CD4-positive, alpha-beta memory T cell (primary cell): ENCODE measurements at regions not wholly inside any gene's neighbourhood (a gene's known extent, or its start where the extent isn't known, plus 50 kb on each side); places are given as distances from the start of the nearest gene placed in this dataset.

Source experiments
- CTCF ChIA-PET: fragments of 350-600 bp; sonication (Branson Sonifier 250); formaldehyde crosslinking; loops from one replicate; lab custom pipeline; 2021; ENCODE audit warnings: inconsistent platforms; ENCODE audit not compliant: partially characterized antibody; lab: Charles Lee
- POLR2A ChIA-PET: fragments of 350-600 bp; sonication (Branson Sonifier 250); formaldehyde crosslinking; loops from one replicate; lab custom pipeline; 2021; ENCODE audit not compliant: partially characterized antibody; lab: Charles Lee
- DNase-seq, 5 donors: peaks; one replicate each; pipeline versions ENCODE4 v3.0.0 to v3.0.0-alpha.2; 2020 to 2022; ENCODE audit warnings: mixed read lengths in 1 of 5
- H3K27ac ChIP-seq: one replicate; pipeline ENCODE4 v1.7.0; 2013; ENCODE audit warnings: low read depth, low read length
- H3K27me3 ChIP-seq: 2 replicates; pipeline ENCODE4 v1.7.0; 2013; ENCODE audit warnings: mild to moderate bottlenecking, low read length, moderate library complexity; ENCODE audit not compliant: insufficient read depth
- H3K36me3 ChIP-seq: 2 replicates; pipeline ENCODE4 v1.7.0; 2013; ENCODE audit warnings: mild to moderate bottlenecking, low read length, moderate library complexity; ENCODE audit not compliant: insufficient read depth
- H3K4me1 ChIP-seq: 2 replicates; pipeline ENCODE4 v1.7.0; 2013; ENCODE audit warnings: mild to moderate bottlenecking, low read length, moderate library complexity; ENCODE audit not compliant: insufficient read depth
- H3K4me3 ChIP-seq, 2 donors: one replicate each; pipeline ENCODE4 v1.7.0; 2013; ENCODE audit warnings: low read length in 2 of 2, mild to moderate bottlenecking in 1 of 2
- H3K9me3 ChIP-seq, 2 donors: one replicate each; pipeline ENCODE4 v1.7.0; 2013; ENCODE audit warnings: low read length in 2 of 2, control low read depth in 1 of 2; ENCODE audit not compliant: control insufficient read depth in 1 of 2
- H3K27ac Mint-ChIP-seq, 7 donors: one replicate each; pipeline ENCODE4 v1.8.0; 2020 to 2021; ENCODE audit warnings: mixed read lengths in 7 of 7, mild to moderate bottlenecking in 6 of 7, inconsistent platforms in 3 of 7, moderate library complexity in 3 of 7
- H3K27me3 Mint-ChIP-seq, 2 donors: one replicate each; pipeline ENCODE4 v1.8.0; 2020 to 2021; ENCODE audit warnings: mixed read lengths in 2 of 2
- H3K36me3 Mint-ChIP-seq, 2 donors: one replicate each; pipeline ENCODE4 v1.8.0; 2020 to 2021; ENCODE audit warnings: mixed read lengths in 2 of 2, inconsistent platforms in 1 of 2, mild to moderate bottlenecking in 1 of 2
- H3K4me1 Mint-ChIP-seq, 4 donors: one replicate each; pipeline ENCODE4 v1.8.0; 2020 to 2021; ENCODE audit warnings: mixed read lengths in 4 of 4, mild to moderate bottlenecking in 1 of 4
- H3K4me3 Mint-ChIP-seq, 8 donors: one replicate each; pipeline ENCODE4 v1.8.0; 2020 to 2021; ENCODE audit warnings: mixed read lengths in 8 of 8, mild to moderate bottlenecking in 7 of 8, moderate library complexity in 6 of 8, inconsistent platforms in 3 of 8
- H3K9me3 Mint-ChIP-seq, 8 donors: one replicate each; pipeline ENCODE4 v1.8.0; 2020 to 2021; ENCODE audit warnings: mixed read lengths in 8 of 8, mild to moderate bottlenecking in 5 of 8, inconsistent platforms in 3 of 8, moderate library complexity in 1 of 8
- intact Hi-C: fragments of 100-400 bp; cut with micrococcal nuclease; formaldehyde crosslinking; loops from one replicate; pipeline ENCODE4 v1.15.1; 2023

GRCh38 chr10:59523851-59524250, 161.5 kb upstream of the FAM13C start:
- CTCF ChIA-PET, result no interaction called here
- no peak overlapping the region for H3K4me3 Mint-ChIP-seq
- H3K27ac Mint-ChIP-seq, result no peak overlapping the region
- H3K4me1 Mint-ChIP-seq, result no peaks in the 10 kb centered on the region
- no peak overlapping the region for H3K27ac ChIP-seq
- H3K36me3 Mint-ChIP-seq, result no peaks in the 10 kb centered on the region
- DNase-seq, result no peak
- no peak overlapping the region for H3K4me3 ChIP-seq
- H3K4me1 ChIP-seq, result no peaks in the 10 kb centered on the region
- intact Hi-C loops, result no loop called here
- H3K27me3 ChIP-seq, result no peaks in the 10 kb centered on the region
- peaks cover 2% of the 10 kb centered on the region in 2 donors for H3K27me3 Mint-ChIP-seq
- peaks cover 0 to 3% (median 0%) of the 10 kb centered on the region in 8 donors for H3K9me3 Mint-ChIP-seq
- no peaks in the 10 kb centered on the region for H3K36me3 ChIP-seq
- no peaks in the 10 kb centered on the region for H3K9me3 ChIP-seq
- POLR2A ChIA-PET, result no interaction called here

GRCh38 chr10:59517996-59518395, 155.6 kb upstream of the FAM13C start:
- Mint-ChIP-seq H3K27me3 (peaks cover 0 to 2% of the 10 kb centered on the region in 2 donors), H3K27ac (no peak overlapping the region), H3K4me3 (no peak overlapping the region), H3K36me3 (no peaks in the 10 kb centered on the region), H3K9me3 (peaks cover 0 to 3% (median 0%) of the 10 kb centered on the region in 8 donors), H3K4me1 (peaks cover 0 to 2% (median 0%) of the 10 kb centered on the region in 4 donors)
- Histone ChIP-seq H3K4me3 (no peak overlapping the region), H3K27me3 (no peaks in the 10 kb centered on the region), H3K9me3 (no peaks in the 10 kb centered on the region), H3K36me3 (no peaks in the 10 kb centered on the region), H3K4me1 (no peaks in the 10 kb centered on the region), H3K27ac (no peak overlapping the region)
- no peak for DNase-seq
- POLR2A ChIA-PET, result no interaction called here
- intact Hi-C loops, result no loop called here
- CTCF ChIA-PET, result no interaction called here

GRCh38 chr10:59517341-59517899, 155.1 kb upstream of the FAM13C start:
- Histone ChIP-seq H3K4me1 (no peaks in the 10 kb centered on the region), H3K27me3 (no peaks in the 10 kb centered on the region), H3K9me3 (no peaks in the 10 kb centered on the region), H3K27ac (no peak overlapping the region), H3K36me3 (no peaks in the 10 kb centered on the region), H3K4me3 (no peak overlapping the region)
- Mint-ChIP-seq H3K27ac (no peak overlapping the region), H3K27me3 (peaks cover 0 to 2% of the 10 kb centered on the region in 2 donors), H3K4me1 (peaks cover 0 to 2% (median 0%) of the 10 kb centered on the region in 4 donors), H3K9me3 (peaks cover 0 to 3% (median 0%) of the 10 kb centered on the region in 8 donors), H3K36me3 (no peaks in the 10 kb centered on the region), H3K4me3 (no peak overlapping the region)
- intact Hi-C loops, result no loop called here
- POLR2A ChIA-PET, result interaction anchor here (0.5 kb wide), 1 partner anchor 895 kb away, joined by 5 read pairs; no protein-coding TSS in a partner anchor
- no peak for DNase-seq
- CTCF ChIA-PET, result no interaction called here

- H3K9me3 Mint-ChIP-seq, result peaks cover 0 to 3% (median 0%) of the 10 kb centered on the region in 8 donors
- Histone ChIP-seq H3K27me3 (no peaks in the 10 kb centered on the region), H3K4me3 (no peak overlapping the region), H3K4me1 (no peaks in the 10 kb centered on the region), H3K9me3 (no peaks in the 10 kb centered on the region), H3K36me3 (no peaks in the 10 kb centered on the region), H3K27ac (no peak overlapping the region)
- peaks cover 0 to 2% (median 0%) of the 10 kb centered on the region in 4 donors for H3K4me1 Mint-ChIP-seq
- ChIA-PET CTCF (interaction anchor here (1.1 kb wide), 1 partner anchor 9 kb away, joined by 3 read pairs; no protein-coding TSS in a partner anchor), POLR2A (no interaction called here)
- intact Hi-C loops, result no loop called here
- DNase-seq, result no peak
- peaks cover 0 to 2% of the 10 kb centered on the region in 2 donors for H3K27me3 Mint-ChIP-seq
- H3K36me3 Mint-ChIP-seq, result no peaks in the 10 kb centered on the region
- no peak overlapping the region for H3K4me3 Mint-ChIP-seq
- H3K27ac Mint-ChIP-seq, result no peak overlapping the region
These were observed 151.2 kb upstream of the FAM13C start for GRCh38 chr10:59513558-59513957.

GRCh38 chr10:59512951-59513350, 150.6 kb upstream of the FAM13C start:
- H3K4me1 ChIP-seq, result no peaks in the 10 kb centered on the region
- Mint-ChIP-seq H3K9me3 (peaks cover 0 to 3% (median 0%) of the 10 kb centered on the region in 8 donors), H3K27me3 (peaks cover 0 to 2% of the 10 kb centered on the region in 2 donors), H3K27ac (no peak overlapping the region), H3K4me1 (peaks cover 0 to 2% (median 0%) of the 10 kb centered on the region in 4 donors), H3K4me3 (no peak overlapping the region), H3K36me3 (no peaks in the 10 kb centered on the region)
- H3K27ac ChIP-seq, result no peak overlapping the region
- no peaks in the 10 kb centered on the region for H3K27me3 ChIP-seq
- intact Hi-C loops, result no loop called here
- H3K36me3 ChIP-seq, result no peaks in the 10 kb centered on the region
- H3K4me3 ChIP-seq, result no peak overlapping the region
- ChIA-PET POLR2A (no interaction called here), CTCF (interaction anchor here (1.1 kb wide), 1 partner anchor 9 kb away, joined by 3 read pairs; no protein-coding TSS in a partner anchor)
- H3K9me3 ChIP-seq, result no peaks in the 10 kb centered on the region
- no peak for DNase-seq

GRCh38 chr10:59508956-59509355, 146.6 kb upstream of the FAM13C start:
- Histone ChIP-seq H3K27me3 (no peaks in the 10 kb centered on the region), H3K27ac (no peak overlapping the region), H3K4me3 (no peak overlapping the region), H3K36me3 (no peaks in the 10 kb centered on the region), H3K4me1 (no peaks in the 10 kb centered on the region), H3K9me3 (no peaks in the 10 kb centered on the region)
- no peaks in the 10 kb centered on the region for H3K4me1 Mint-ChIP-seq
- no peaks in the 10 kb centered on the region for H3K27me3 Mint-ChIP-seq
- ChIA-PET POLR2A (no interaction called here), CTCF (no interaction called here)
- no peak overlapping the region for H3K4me3 Mint-ChIP-seq
- H3K36me3 Mint-ChIP-seq, result no peaks in the 10 kb centered on the region
- peaks cover 0 to under 1% (median 0%) of the 10 kb centered on the region in 8 donors for H3K9me3 Mint-ChIP-seq
- no peak for DNase-seq
- no peak overlapping the region for H3K27ac Mint-ChIP-seq
- intact Hi-C loops, result no loop called here

GRCh38 chr10:59508296-59508695, 145.9 kb upstream of the FAM13C start:
- POLR2A ChIA-PET, result no interaction called here
- CTCF ChIA-PET, result no interaction called here
- Mint-ChIP-seq H3K4me1 (no peaks in the 10 kb centered on the region), H3K36me3 (no peaks in the 10 kb centered on the region), H3K4me3 (no peak overlapping the region), H3K27me3 (no peaks in the 10 kb centered on the region), H3K9me3 (peaks cover 0 to 4% (median 0%) of the 10 kb centered on the region in 8 donors), H3K27ac (no peak overlapping the region)
- Histone ChIP-seq H3K36me3 (no peaks in the 10 kb centered on the region), H3K4me1 (no peaks in the 10 kb centered on the region), H3K9me3 (no peaks in the 10 kb centered on the region), H3K27me3 (no peaks in the 10 kb centered on the region), H3K4me3 (no peak overlapping the region), H3K27ac (no peak overlapping the region)
- intact Hi-C loops, result no loop called here
- DNase-seq, result no peak
